Osteoblast (primary cell): ENCODE measurements at regions not wholly inside any gene's neighbourhood (a gene's known extent, or its start where the extent isn't known, plus 50 kb on each side); places are given as distances from the start of the nearest gene placed in this dataset.

Experiments
- DNase-seq: peaks from one replicate; pipeline ENCODE4 v3.0.0; 2011; ENCODE audit warnings: low spot score, mixed read lengths; ENCODE audit not compliant: insufficient read length; ENCODE audit errors: missing footprints
- H2AFZ ChIP-seq: 2 replicates; pipeline ENCODE4 v1.6.0; 2011; ENCODE audit warnings: mild to moderate bottlenecking, low read length
- H3K27ac ChIP-seq: 2 replicates; pipeline ENCODE4 v1.5.1; 2011; ENCODE audit warnings: mild to moderate bottlenecking, low read depth, low read length, moderate library complexity
- H3K27me3 ChIP-seq: 2 replicates; pipeline ENCODE4 v1.6.0; 2012; ENCODE audit warnings: mild to moderate bottlenecking, control low read depth, inconsistent platforms, low read length, moderate library complexity; ENCODE audit not compliant: insufficient read depth
- H3K36me3 ChIP-seq: 2 replicates; pipeline ENCODE4 v1.5.1; 2011; ENCODE audit warnings: mild to moderate bottlenecking, low read length, control low read depth, moderate library complexity; ENCODE audit not compliant: insufficient read depth
- H3K4me1 ChIP-seq: 2 replicates; pipeline ENCODE4 v1.5.1; 2011; ENCODE audit warnings: mild to moderate bottlenecking, low read length, control low read depth, moderate library complexity; ENCODE audit not compliant: insufficient read depth
- H3K4me2 ChIP-seq: 2 replicates; pipeline ENCODE4 v1.6.0; 2011; ENCODE audit warnings: mild to moderate bottlenecking, low read length; ENCODE audit not compliant: insufficient read depth
- H3K4me3 ChIP-seq: fragments of 200-600 bp; sonication (generic); 3 replicates; pipeline ENCODE4 v1.5.1; 2012; ENCODE audit warnings: mild to moderate bottlenecking, low read length, inconsistent platforms; ENCODE audit not compliant: insufficient read depth
- H3K79me2 ChIP-seq: 2 replicates; pipeline ENCODE4 v1.6.0; 2012; ENCODE audit warnings: mild to moderate bottlenecking, low read length, control low read depth, inconsistent platforms; ENCODE audit not compliant: insufficient read depth
- H3K9me3 ChIP-seq: 2 replicates; pipeline ENCODE4 v1.5.1; 2011; ENCODE audit warnings: low read depth, low read length, control low read depth
- H4K20me1 ChIP-seq: 2 replicates; pipeline ENCODE4 v1.6.0; 2012; ENCODE audit warnings: mild to moderate bottlenecking, low read length, control low read depth; ENCODE audit not compliant: insufficient read depth
- TF ChIP-seq, protein P1 (sequence below): IDR thresholded peaks from 2 replicates; pipeline ENCODE4 v1.5.1; 2011; ENCODE audit warnings: mild to moderate bottlenecking, low read depth, low read length, moderate library complexity; ENCODE audit errors: extremely low read depth

GRCh38 chr13:84563611-84564010 lies 681.3 kb upstream of the SLITRK1 start:
- H2AFZ ChIP-seq = no peak overlapping the region
- no peaks in the 10 kb centered on the region for H4K20me1 ChIP-seq
- peaks cover 2% of the 10 kb centered on the region for H3K4me1 ChIP-seq
- H3K36me3 ChIP-seq = no peaks in the 10 kb centered on the region
- H3K4me3 ChIP-seq = no peak overlapping the region
- H3K4me2 ChIP-seq = no peak overlapping the region
- no peaks in the 10 kb centered on the region for H3K79me2 ChIP-seq
- no peaks in the 10 kb centered on the region for H3K9me3 ChIP-seq
- TF ChIP-seq, protein P1, sequence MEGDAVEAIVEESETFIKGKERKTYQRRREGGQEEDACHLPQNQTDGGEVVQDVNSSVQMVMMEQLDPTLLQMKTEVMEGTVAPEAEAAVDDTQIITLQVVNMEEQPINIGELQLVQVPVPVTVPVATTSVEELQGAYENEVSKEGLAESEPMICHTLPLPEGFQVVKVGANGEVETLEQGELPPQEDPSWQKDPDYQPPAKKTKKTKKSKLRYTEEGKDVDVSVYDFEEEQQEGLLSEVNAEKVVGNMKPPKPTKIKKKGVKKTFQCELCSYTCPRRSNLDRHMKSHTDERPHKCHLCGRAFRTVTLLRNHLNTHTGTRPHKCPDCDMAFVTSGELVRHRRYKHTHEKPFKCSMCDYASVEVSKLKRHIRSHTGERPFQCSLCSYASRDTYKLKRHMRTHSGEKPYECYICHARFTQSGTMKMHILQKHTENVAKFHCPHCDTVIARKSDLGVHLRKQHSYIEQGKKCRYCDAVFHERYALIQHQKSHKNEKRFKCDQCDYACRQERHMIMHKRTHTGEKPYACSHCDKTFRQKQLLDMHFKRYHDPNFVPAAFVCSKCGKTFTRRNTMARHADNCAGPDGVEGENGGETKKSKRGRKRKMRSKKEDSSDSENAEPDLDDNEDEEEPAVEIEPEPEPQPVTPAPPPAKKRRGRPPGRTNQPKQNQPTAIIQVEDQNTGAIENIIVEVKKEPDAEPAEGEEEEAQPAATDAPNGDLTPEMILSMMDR = no peak
- no peaks in the 10 kb centered on the region for H3K27me3 ChIP-seq
- DNase-seq = no peak
- H3K27ac ChIP-seq = no peak overlapping the region

DNA sequence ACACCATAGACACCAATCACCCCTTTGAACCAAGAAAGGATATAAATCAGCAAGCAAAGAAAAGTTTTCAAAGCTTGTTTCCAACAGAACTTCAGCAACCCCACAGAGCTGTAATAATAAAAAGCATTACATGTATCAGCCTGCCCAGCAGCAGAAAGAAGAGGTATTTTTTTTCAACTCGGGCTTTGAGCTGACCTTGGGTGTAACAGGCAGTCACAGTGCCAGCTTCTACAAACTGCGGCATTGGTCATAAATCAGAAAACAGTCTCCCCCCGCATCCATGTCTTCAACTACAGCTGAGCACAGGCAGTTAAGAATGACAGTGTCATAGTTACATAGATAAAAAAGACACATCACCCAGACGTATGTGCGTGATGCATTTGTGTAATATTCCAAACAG lies 671.0 kb upstream of the SLITRK1 start:
- Histone ChIP-seq H3K79me2 (no peaks in the 10 kb centered on the region), H3K27me3 (no peaks in the 10 kb centered on the region), H4K20me1 (no peaks in the 10 kb centered on the region), H3K9me3 (no peaks in the 10 kb centered on the region), H3K36me3 (no peaks in the 10 kb centered on the region), H3K4me3 (no peak overlapping the region), H3K4me2 (no peak overlapping the region), H3K27ac (no peak overlapping the region), H2AFZ (peak overlapping the region; percentile 23), H3K4me1 (no peaks in the 10 kb centered on the region)
- no peak for DNase-seq
- TF ChIP-seq, protein P1 = no peak

- H3K27ac ChIP-seq = no peak overlapping the region
- H3K27me3 ChIP-seq = no peaks in the 10 kb centered on the region
- no peak for DNase-seq
- no peak overlapping the region for H3K4me2 ChIP-seq
- no peak overlapping the region for H2AFZ ChIP-seq
- H3K36me3 ChIP-seq = no peaks in the 10 kb centered on the region
- H3K4me1 ChIP-seq = no peaks in the 10 kb centered on the region
- H3K4me3 ChIP-seq = no peak overlapping the region
- no peaks in the 10 kb centered on the region for H3K79me2 ChIP-seq
- no peaks in the 10 kb centered on the region for H4K20me1 ChIP-seq
- TF ChIP-seq, protein P1 = no peak
- no peaks in the 10 kb centered on the region for H3K9me3 ChIP-seq
Measured at GRCh38 chr13:84543962-84544361, 661.7 kb upstream of the SLITRK1 start.

DNA sequence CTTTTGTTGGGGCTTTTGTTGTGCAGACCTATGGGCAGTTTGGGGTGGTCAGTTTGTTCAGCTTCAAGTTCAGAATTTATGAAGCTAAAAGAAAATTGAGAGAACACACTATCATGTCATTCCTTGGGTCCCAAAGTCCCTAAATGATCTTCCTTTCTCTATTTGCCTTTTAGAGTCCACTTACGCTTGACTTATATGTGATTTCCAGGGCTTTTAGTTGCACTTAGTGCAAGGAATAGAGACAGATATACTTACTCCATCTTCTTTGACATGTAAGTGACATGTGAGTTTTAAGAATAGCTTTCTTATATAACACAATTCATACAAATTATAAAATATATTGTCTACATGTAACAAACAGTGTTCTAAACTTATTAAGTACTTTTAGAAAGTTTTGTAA lies 660.1 kb upstream of the SLITRK1 start:
- Histone ChIP-seq H2AFZ (no peak overlapping the region), H3K4me2 (no peak overlapping the region), H3K9me3 (no peaks in the 10 kb centered on the region), H3K79me2 (no peaks in the 10 kb centered on the region), H3K4me1 (no peaks in the 10 kb centered on the region), H3K4me3 (no peak overlapping the region), H3K27ac (no peak overlapping the region), H4K20me1 (no peaks in the 10 kb centered on the region), H3K27me3 (no peaks in the 10 kb centered on the region), H3K36me3 (no peaks in the 10 kb centered on the region)
- TF ChIP-seq, protein P1 = no peak
- no peak for DNase-seq
